ENCODE measurements at regions not wholly inside any gene's neighbourhood (a gene's known extent, or its start where the extent isn't known, plus 50 kb on each side); places are given as distances from the start of the nearest gene placed in this dataset.

DNA sequence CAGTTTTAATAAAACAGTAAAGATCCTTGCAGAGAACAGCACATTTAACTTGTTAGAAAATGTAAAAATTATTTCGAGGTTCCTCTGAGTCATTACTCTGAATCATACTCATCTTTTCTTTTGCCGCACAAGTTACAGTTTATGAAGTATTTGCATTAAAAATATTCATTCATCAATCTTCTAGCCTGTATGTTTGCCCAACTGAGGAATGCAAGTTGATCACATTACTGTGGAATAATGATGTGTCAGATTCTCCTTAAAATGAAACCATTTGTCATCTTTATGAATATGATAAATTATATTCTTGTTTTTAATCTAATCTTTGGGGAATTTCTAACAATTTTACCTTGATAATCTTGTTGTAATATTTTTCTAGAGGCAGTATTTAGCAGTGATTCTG, 340.4 kb upstream of the OPRM1 start:
- no peak overlapping the region for H4K8ac ChIP-seq (ENCODE audit: low read depth in 2 of 2, low read length in 2 of 2)
- no peak overlapping the region for H2BK5ac ChIP-seq (ENCODE audit: low read depth, low read length, poor library complexity, severe bottlenecking)
- no peak overlapping the region for H2AK5ac ChIP-seq (ENCODE audit: low read depth, low read length)
- no peak overlapping the region for H3K4ac ChIP-seq (ENCODE audit: low read depth, low read length)
- H3K56ac ChIP-seq (ENCODE audit: extremely low read depth, insufficient read depth, low read length), result no peak overlapping the region
- no peak overlapping the region for H3K27ac ChIP-seq (ENCODE audit: insufficient read depth, low read length)
- no peak for TF ChIP-seq SMC3 (IDR thresholded peaks at IDR 0.05; ENCODE audit: low read depth, low read length)
- no peak for TF ChIP-seq FOS (IDR thresholded peaks at IDR 0.05; ENCODE audit: low read depth, low read length)
- TF ChIP-seq RAD21 (IDR thresholded peaks at IDR 0.05; ENCODE audit: low read length), result no peak
- no peak for TF ChIP-seq BHLHE40 (IDR thresholded peaks at IDR 0.05; ENCODE audit: low read depth, low read length)
- TF ChIP-seq CTCF (conservative IDR thresholded peaks at IDR 0.05; ENCODE audit: low read depth, low read length), result no peak
- no peak for TF ChIP-seq MAFK (IDR thresholded peaks at IDR 0.05; ENCODE audit: low read depth, low read length)
- TF ChIP-seq MAZ (IDR thresholded peaks at IDR 0.05; ENCODE audit: borderline replicate concordance, low read depth, low read length), result no peak
- no peak for TF ChIP-seq RCOR1 (IDR thresholded peaks at IDR 0.05; ENCODE audit: insufficient replicate concordance, low read length)
- in situ Hi-C loops (cut with MboI; ENCODE audit: low sequenced_read_pairs) (no loop called here), intact Hi-C loops (cut with micrococcal nuclease) (no loop called here), dilution Hi-C loops (cut with HindIII; ENCODE audit: low sequenced_read_pairs, unreplicated experiment) (no loop called here)
- no peak overlapping the region for H2BK120ac ChIP-seq (ENCODE audit: low read depth, low read length)
- H3K4me3 ChIP-seq (ENCODE audit: insufficient read depth, low read depth, low read length), result no peak overlapping the region
- no peaks in the 10 kb centered on the region for H4K20me1 ChIP-seq (ENCODE audit: insufficient read depth, low read length)
- no peak overlapping the region for H2BK15ac ChIP-seq (ENCODE audit: low read depth, low read length)
- no TSS peak for BruUV-seq (replicated peaks)
- no peaks in the 10 kb centered on the region for H3K36me3 ChIP-seq (ENCODE audit: control insufficient read depth, insufficient read depth, low read length)
- no peaks in the 10 kb centered on the region for H3K79me1 ChIP-seq (ENCODE audit: low read depth in 1 of 2, low read length in 2 of 2)
- peaks cover 17% of the 10 kb centered on the region for H3K9me3 ChIP-seq (ENCODE audit: control insufficient read depth, insufficient read depth, low read length)
- ChIA-PET CTCF (no interaction called here), POLR2A (ENCODE audit: unreplicated experiment) (no interaction called here)
- H3K23ac ChIP-seq (ENCODE audit: low read depth, low read length), result no peak overlapping the region
- H4K5ac ChIP-seq (ENCODE audit: low read depth, low read length), result no peak overlapping the region
- no peaks in the 10 kb centered on the region for H3K9me1 ChIP-seq (ENCODE audit: insufficient read depth, low read length)
- H2BK20ac ChIP-seq (ENCODE audit: low read depth, low read length), result no peak overlapping the region
- H2AFZ ChIP-seq (replicated peaks; ENCODE audit: low read length, poor library complexity), result no peak overlapping the region
- DNase-seq, result no peak
- no peak overlapping the region for H3K4me2 ChIP-seq (ENCODE audit: low read depth, low read length)
- no peak overlapping the region for H3K9ac ChIP-seq (ENCODE audit: low read depth, low read length)
- no peak overlapping the region for H2AK9ac ChIP-seq (replicated peaks; ENCODE audit: low read depth, low read length, poor library complexity)
- no peaks in the 10 kb centered on the region for H3K4me1 ChIP-seq (ENCODE audit: control insufficient read depth, insufficient read depth, low read length)
- ATAC-seq (ENCODE audit: low read depth), result no peak
- no CpG with 5 or more reads among the region's 2 CpGs for WGBS, 2 experiments (ENCODE audit: extremely low coverage in 2 of 2, insufficient read length in 1 of 2)
- no peak overlapping the region for H4K91ac ChIP-seq (ENCODE audit: insufficient read depth, low read depth, low read length)
- no peak overlapping the region for H3K18ac ChIP-seq (ENCODE audit: low read depth, low read length)
- no peak overlapping the region for H3K14ac ChIP-seq (replicated peaks; ENCODE audit: low read depth, low read length)
- H3K27me3 ChIP-seq (ENCODE audit: control insufficient read depth, insufficient read depth, low read length), result no peaks in the 10 kb centered on the region
